ENCODE measurements at regions not wholly inside any gene's neighbourhood (a gene's known extent, or its start where the extent isn't known, plus 50 kb on each side); places are given as distances from the start of the nearest gene placed in this dataset.
A peak's percentile ranks its signal among the peaks of the same experiment; 100 is the strongest.

DNA sequence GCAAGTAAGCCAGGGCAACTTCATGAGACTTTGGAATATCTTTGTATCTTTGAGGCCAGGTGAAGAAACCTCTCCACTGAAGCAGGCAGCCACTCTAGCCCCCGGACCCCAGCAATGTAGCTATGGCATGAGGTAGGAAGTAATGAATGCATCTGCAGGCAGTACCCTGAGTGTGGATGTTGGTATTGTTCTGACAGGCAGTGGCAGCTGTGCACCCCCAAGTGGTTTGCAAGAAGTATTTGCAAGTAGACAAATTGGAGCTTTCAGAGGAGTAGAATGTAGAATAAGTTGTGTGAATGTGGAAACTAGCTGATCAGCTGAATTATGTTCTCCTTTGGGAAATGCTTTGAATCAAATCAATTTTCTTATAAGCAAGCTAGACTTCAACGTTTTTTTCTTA, 194.4 kb upstream of the PGR start:
- Histone ChIP-seq H3K4me2 (ENCODE audit: insufficient read depth in 1 of 2, low read depth in 2 of 2, low read length in 2 of 2) (no peak overlapping the region), H3K4ac (replicated peaks; ENCODE audit: insufficient read length, low read depth, low read length) (no peak overlapping the region), H3K18ac (ENCODE audit: extremely low read depth, low read length) (no peak overlapping the region), H2AFZ (ENCODE audit: low read length) (no peak overlapping the region), H4K5ac (ENCODE audit: insufficient read length, low read depth, low read length) (no peak overlapping the region), H2BK12ac (ENCODE audit: low read depth, low read length) (no peak overlapping the region), H3K14ac (ENCODE audit: insufficient read length) (no peak overlapping the region), H4K20me1 (replicated peaks in 1 of 2; ENCODE audit: control insufficient read depth in 1 of 2, insufficient read depth in 2 of 2, low read length in 2 of 2) (no peaks in the 10 kb centered on the region), H3K4me1 (replicated peaks in 1 of 4; ENCODE audit: control insufficient read depth in 3 of 4, insufficient read depth in 4 of 4, low read length in 3 of 4) (no peaks in the 10 kb centered on the region), H2BK20ac (ENCODE audit: low read length) (no peak overlapping the region), H3K23me2 (ENCODE audit: low read depth, low read length) (no peaks in the 10 kb centered on the region), H3K4me3 (ENCODE audit: extremely low read depth in 1 of 4, insufficient read depth in 2 of 4, low read depth in 3 of 4, low read length in 4 of 4) (no peak overlapping the region), H4K8ac (ENCODE audit: extremely low read depth, insufficient read depth, low read length) (no peak overlapping the region), H2BK120ac (replicated peaks; ENCODE audit: low read depth, low read length) (no peak overlapping the region), H3K27me3 (replicated peaks in 1 of 4; ENCODE audit: control insufficient read depth in 3 of 4, extremely low read depth in 1 of 4, insufficient read depth in 3 of 4, low read length in 3 of 4) (no peaks in the 10 kb centered on the region), H2BK15ac (ENCODE audit: low read length) (no peak overlapping the region), H3K79me2 (ENCODE audit: control insufficient read depth in 1 of 2, insufficient read depth in 2 of 2, low read length in 2 of 2) (no peaks in the 10 kb centered on the region), H3K27ac (ENCODE audit: low read depth, low read length) (no peak overlapping the region), H3K56ac (replicated peaks; ENCODE audit: insufficient read length, low read depth, low read length) (no peak overlapping the region), H3K36me3 (ENCODE audit: control insufficient read depth in 2 of 4, insufficient read depth in 4 of 4, low read length in 3 of 4) (no peaks in the 10 kb centered on the region), H2AK5ac (ENCODE audit: low read depth, low read length) (no peak overlapping the region), H3K23ac (ENCODE audit: insufficient read length) (no peak overlapping the region), H2BK5ac (ENCODE audit: low read depth, low read length) (no peak overlapping the region), H3K79me1 (ENCODE audit: low read depth, low read length) (no peaks in the 10 kb centered on the region), H3K9me3 (ENCODE audit: insufficient read depth in 2 of 2, low read depth in 1 of 2, low read length in 1 of 2) (no peaks in the 10 kb centered on the region), H3K9ac (replicated peaks in 1 of 4; ENCODE audit: extremely low read depth in 1 of 4, low read depth in 3 of 4, low read length in 3 of 4) (no peak overlapping the region), H4K91ac (replicated peaks; ENCODE audit: insufficient read length, low read length) (no peak overlapping the region)
- WGBS, 2 experiments (ENCODE audit: extremely low coverage in 1 of 2, insufficient coverage in 1 of 2, insufficient read length in 1 of 2, insufficient replicate concordance in 2 of 2, low coverage in 1 of 2, low lambda C conversion rate in 2 of 2, missing lambda C conversion rate in 1 of 2): 80% methylated on average over 2 of the region's 2 CpGs; no CpG with 5 or more reads in 1 of the 2 experiments
- FAIRE-seq (no peak), DNase-seq (ENCODE audit: low read depth in 1 of 2, low spot score in 2 of 2) (no peak)
- CTCF ChIA-PET (ENCODE audit: partially characterized antibody): interaction anchor here (0.6 to 1.3 kb wide), 6 partner anchors 9 to 353 kb away, joined by 3 to 4 read pairs (median 3); no protein-coding TSS in a partner anchor
- TF ChIP-seq, protein P1, sequence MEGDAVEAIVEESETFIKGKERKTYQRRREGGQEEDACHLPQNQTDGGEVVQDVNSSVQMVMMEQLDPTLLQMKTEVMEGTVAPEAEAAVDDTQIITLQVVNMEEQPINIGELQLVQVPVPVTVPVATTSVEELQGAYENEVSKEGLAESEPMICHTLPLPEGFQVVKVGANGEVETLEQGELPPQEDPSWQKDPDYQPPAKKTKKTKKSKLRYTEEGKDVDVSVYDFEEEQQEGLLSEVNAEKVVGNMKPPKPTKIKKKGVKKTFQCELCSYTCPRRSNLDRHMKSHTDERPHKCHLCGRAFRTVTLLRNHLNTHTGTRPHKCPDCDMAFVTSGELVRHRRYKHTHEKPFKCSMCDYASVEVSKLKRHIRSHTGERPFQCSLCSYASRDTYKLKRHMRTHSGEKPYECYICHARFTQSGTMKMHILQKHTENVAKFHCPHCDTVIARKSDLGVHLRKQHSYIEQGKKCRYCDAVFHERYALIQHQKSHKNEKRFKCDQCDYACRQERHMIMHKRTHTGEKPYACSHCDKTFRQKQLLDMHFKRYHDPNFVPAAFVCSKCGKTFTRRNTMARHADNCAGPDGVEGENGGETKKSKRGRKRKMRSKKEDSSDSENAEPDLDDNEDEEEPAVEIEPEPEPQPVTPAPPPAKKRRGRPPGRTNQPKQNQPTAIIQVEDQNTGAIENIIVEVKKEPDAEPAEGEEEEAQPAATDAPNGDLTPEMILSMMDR (IDR thresholded peaks at IDR 0.05; ENCODE audit: control extremely low read depth in 1 of 3, insufficient read depth in 1 of 3, low read depth in 1 of 3, low read length in 3 of 3): peak; percentile 8 to 31 (median 15)
- TF ChIP-seq SIX5 (IDR thresholded peaks at IDR 0.05; ENCODE audit: low read depth, low read length): no peak
- TF ChIP-seq CEBPB (IDR thresholded peaks at IDR 0.05; ENCODE audit: low read depth, low read length): no peak
- TF ChIP-seq KDM5A (IDR thresholded peaks at IDR 0.05; ENCODE audit: low read length): no peak
- TF ChIP-seq CREB1 (IDR thresholded peaks at IDR 0.05): no peak
- TF ChIP-seq RAD21 (IDR thresholded peaks at IDR 0.05 in 1 of 2, conservative IDR thresholded peaks at IDR 0.05 in 1 of 2; ENCODE audit: low read depth in 2 of 2, low read length in 2 of 2): peak; percentile 59 to 61
- POLR2A ChIA-PET (ENCODE audit: partially characterized antibody): no interaction called here
